ENCODE measurements at regions not wholly inside any gene's neighbourhood (a gene's known extent, or its start where the extent isn't known, plus 50 kb on each side); places are given as distances from the start of the nearest gene placed in this dataset.

GRCh38 chr9:20037699-20038098, 248.9 kb upstream of the SLC24A2 start:
- DNase-seq, result no peak

GRCh38 chr9:20033511-20033910, 244.7 kb upstream of the SLC24A2 start:
- no peak for DNase-seq

- DNase-seq, result no peak
Observed at GRCh38 chr9:20032413-20033006, 243.7 kb upstream of the SLC24A2 start.

GRCh38 chr9:20031836-20032235, 243.0 kb upstream of the SLC24A2 start:
- DNase-seq, result no peak

- DNase-seq, result peak; percentile 18 to 31 (median 25)
Observed at GRCh38 chr9:20030671-20031070, 241.8 kb upstream of the SLC24A2 start.

GRCh38 chr9:20030221-20030620, 241.4 kb upstream of the SLC24A2 start:
- DNase-seq, result no peak

GRCh38 chr9:20028849-20029231, 240.0 kb upstream of the SLC24A2 start:
- DNase-seq, result no peak

- no peak for DNase-seq
Observed at GRCh38 chr9:20028192-20028848, 239.5 kb upstream of the SLC24A2 start.

GRCh38 chr9:20023961-20024571, 235.2 kb upstream of the SLC24A2 start:
- DNase-seq, result no peak

GRCh38 chr9:20023210-20023905, 234.5 kb upstream of the SLC24A2 start:
- DNase-seq, result no peak

GRCh38 chr9:20022410-20022809, 233.6 kb upstream of the SLC24A2 start:
- no peak for DNase-seq

- no peak for DNase-seq
Observed at GRCh38 chr9:20016611-20017010, 227.8 kb upstream of the SLC24A2 start.

GRCh38 chr9:20015427-20015931, 226.6 kb upstream of the SLC24A2 start:
- no peak for DNase-seq

GRCh38 chr9:20014168-20014567, 225.3 kb upstream of the SLC24A2 start:
- DNase-seq, result no peak

- peak; percentile 9 to 34 (median 16) for DNase-seq
Observed at GRCh38 chr9:20012232-20012631, 223.4 kb upstream of the SLC24A2 start.

- no peak for DNase-seq
Observed at GRCh38 chr9:20009606-20010005, 220.8 kb upstream of the SLC24A2 start.

- DNase-seq, result no peak
Observed at GRCh38 chr9:20002011-20002410, 213.2 kb upstream of the SLC24A2 start.

- DNase-seq, result no peak
Observed at GRCh38 chr9:20001058-20001457, 212.2 kb upstream of the SLC24A2 start.

GRCh38 chr9:19999491-20000057, 210.7 kb upstream of the SLC24A2 start:
- peak; percentile 11 to 38 (median 35) for DNase-seq

GRCh38 chr9:19998823-19999455, 210.1 kb upstream of the SLC24A2 start:
- no peak for DNase-seq

GRCh38 chr9:19998153-19998552, 209.3 kb upstream of the SLC24A2 start:
- peak in 2 of 3 donors; percentile 15 to 38 for DNase-seq

- DNase-seq, result no peak
Observed at GRCh38 chr9:19995619-19996018, 206.8 kb upstream of the SLC24A2 start.

- DNase-seq, result no peak
Observed at GRCh38 chr9:19994296-19994695, 205.5 kb upstream of the SLC24A2 start.

Data from suppressor macrophage treated with lipopolysaccharide for 1 hour (primary cell).